Progenitor cell of endocrine pancreas (in vitro differentiated cells): ENCODE measurements at regions not wholly inside any gene's neighbourhood (a gene's known extent, or its start where the extent isn't known, plus 50 kb on each side); places are given as distances from the start of the nearest gene placed in this dataset.

Experiments used
- DNase-seq: peaks from one replicate; pipeline ENCODE4 v3.0.0; 2021; ENCODE audit warnings: low spot score; ENCODE audit not compliant: unreplicated experiment
- H3K27ac Mint-ChIP-seq: 2 replicates; pipeline ENCODE4 v1.8.0; 2021; ENCODE audit warnings: mild to moderate bottlenecking, moderate library complexity, mixed read lengths
- H3K27me3 Mint-ChIP-seq: 2 replicates; pipeline ENCODE4 v1.8.0; 2021; ENCODE audit warnings: mixed read lengths
- H3K36me3 Mint-ChIP-seq: 2 replicates; pipeline ENCODE4 v1.8.0; 2022; ENCODE audit warnings: mixed read lengths; ENCODE audit not compliant: insufficient read depth
- H3K4me1 Mint-ChIP-seq: 2 replicates; pipeline ENCODE4 v1.8.0; 2021; ENCODE audit warnings: low read depth, mixed read lengths
- H3K4me3 Mint-ChIP-seq: 2 replicates; pipeline ENCODE4 v1.8.0; 2021; ENCODE audit warnings: low read depth, mild to moderate bottlenecking, moderate library complexity, mixed read lengths
- H3K9me3 Mint-ChIP-seq: 2 replicates; pipeline ENCODE4 v1.8.0; 2021; ENCODE audit warnings: low read depth, mixed read lengths
- TF ChIP-seq, protein P1 (sequence below): fragments of 200-600 bp; sonication (generic); IDR thresholded peaks from one replicate; pipeline ENCODE4 v1.5.0; 2021; ENCODE audit warnings: antibody characterized with exemption, mild to moderate bottlenecking; ENCODE audit not compliant: unreplicated experiment

DNA sequence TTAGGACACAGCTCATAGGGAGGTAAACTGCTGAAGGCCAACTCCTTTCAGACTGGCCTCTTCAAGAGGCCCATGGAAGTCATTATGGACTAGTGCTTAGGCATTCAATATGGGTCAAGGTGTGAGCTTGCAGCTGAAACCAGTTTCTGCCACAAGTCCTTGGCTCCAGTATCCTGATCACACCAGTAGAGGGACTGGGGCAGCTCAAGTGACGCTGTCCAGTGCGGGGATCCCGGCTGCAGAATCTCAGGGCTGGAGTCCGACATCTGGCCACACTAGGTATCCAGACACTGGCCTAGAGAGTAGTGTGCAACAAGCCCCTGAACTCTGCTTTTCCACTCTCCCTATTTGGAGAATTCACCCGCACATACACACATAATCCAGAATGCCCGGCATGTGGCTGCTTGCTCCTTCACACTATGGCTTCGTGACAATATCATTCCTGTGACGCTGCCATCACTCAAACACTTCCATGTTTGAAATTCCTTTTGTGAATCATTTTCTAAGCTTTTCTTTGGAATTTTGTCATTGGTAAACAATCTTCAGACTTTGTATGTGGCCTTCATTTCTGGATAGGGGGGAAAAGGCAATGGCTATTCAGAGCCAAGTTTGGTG is 425.1 kb downstream of the EFNB2 start:
- Mint-ChIP-seq H3K4me3 (no peak overlapping the region), H3K4me1 (peaks cover 10% of the 10 kb centered on the region), H3K36me3 (no peaks in the 10 kb centered on the region), H3K27ac (no peak overlapping the region), H3K9me3 (no peaks in the 10 kb centered on the region), H3K27me3 (peaks cover 2% of the 10 kb centered on the region)
- no peak for DNase-seq
- TF ChIP-seq, protein P1, sequence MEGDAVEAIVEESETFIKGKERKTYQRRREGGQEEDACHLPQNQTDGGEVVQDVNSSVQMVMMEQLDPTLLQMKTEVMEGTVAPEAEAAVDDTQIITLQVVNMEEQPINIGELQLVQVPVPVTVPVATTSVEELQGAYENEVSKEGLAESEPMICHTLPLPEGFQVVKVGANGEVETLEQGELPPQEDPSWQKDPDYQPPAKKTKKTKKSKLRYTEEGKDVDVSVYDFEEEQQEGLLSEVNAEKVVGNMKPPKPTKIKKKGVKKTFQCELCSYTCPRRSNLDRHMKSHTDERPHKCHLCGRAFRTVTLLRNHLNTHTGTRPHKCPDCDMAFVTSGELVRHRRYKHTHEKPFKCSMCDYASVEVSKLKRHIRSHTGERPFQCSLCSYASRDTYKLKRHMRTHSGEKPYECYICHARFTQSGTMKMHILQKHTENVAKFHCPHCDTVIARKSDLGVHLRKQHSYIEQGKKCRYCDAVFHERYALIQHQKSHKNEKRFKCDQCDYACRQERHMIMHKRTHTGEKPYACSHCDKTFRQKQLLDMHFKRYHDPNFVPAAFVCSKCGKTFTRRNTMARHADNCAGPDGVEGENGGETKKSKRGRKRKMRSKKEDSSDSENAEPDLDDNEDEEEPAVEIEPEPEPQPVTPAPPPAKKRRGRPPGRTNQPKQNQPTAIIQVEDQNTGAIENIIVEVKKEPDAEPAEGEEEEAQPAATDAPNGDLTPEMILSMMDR = no peak

DNA sequence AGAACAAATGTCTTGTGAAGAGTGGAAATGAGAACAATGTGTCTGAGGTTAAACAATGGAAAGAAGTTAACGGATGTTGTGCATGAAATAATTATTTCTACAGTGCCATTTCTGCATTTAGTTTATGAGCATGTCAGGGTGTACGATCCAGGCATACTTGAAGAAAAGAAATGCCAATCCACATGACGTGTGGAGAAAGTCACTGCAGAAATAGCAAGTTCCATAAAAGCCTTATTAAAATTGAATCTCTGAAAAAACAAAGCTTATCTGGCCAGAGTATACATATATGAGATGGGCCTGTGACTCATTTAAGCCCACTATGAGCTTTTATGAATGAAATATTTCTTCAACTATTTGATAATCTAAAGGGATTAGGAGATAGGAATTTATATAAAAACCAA is 426.1 kb downstream of the EFNB2 start:
- no peak overlapping the region for H3K4me3 Mint-ChIP-seq
- peaks cover 12% of the 10 kb centered on the region for H3K4me1 Mint-ChIP-seq
- H3K9me3 Mint-ChIP-seq = no peaks in the 10 kb centered on the region
- no peak overlapping the region for H3K27ac Mint-ChIP-seq
- TF ChIP-seq, protein P1 = no peak
- no peak for DNase-seq
- H3K36me3 Mint-ChIP-seq = no peaks in the 10 kb centered on the region
- H3K27me3 Mint-ChIP-seq = peaks cover 2% of the 10 kb centered on the region

DNA sequence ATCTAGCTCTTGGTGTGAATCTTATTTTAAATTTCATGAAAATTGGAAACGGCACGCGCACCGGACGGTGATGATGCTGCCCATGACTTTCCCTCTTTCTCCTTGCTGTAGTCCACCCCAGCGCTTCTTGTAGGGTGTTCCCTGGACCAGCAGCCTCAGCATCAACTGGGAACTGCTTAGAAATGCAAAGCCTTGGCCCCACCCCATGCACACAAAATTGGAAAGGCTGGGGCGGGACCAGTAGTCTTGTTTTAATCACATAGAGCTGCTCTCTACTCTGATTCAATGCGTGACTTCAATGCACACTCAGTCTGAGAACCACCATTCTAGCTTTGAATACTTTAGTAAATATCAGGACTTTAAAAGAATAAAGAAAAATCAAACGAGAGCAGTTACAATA is 427.1 kb downstream of the EFNB2 start:
- TF ChIP-seq, protein P1 = no peak
- H3K36me3 Mint-ChIP-seq = no peaks in the 10 kb centered on the region
- H3K4me3 Mint-ChIP-seq = no peak overlapping the region
- H3K27ac Mint-ChIP-seq = no peak overlapping the region
- DNase-seq = no peak
- H3K9me3 Mint-ChIP-seq = peaks cover 3% of the 10 kb centered on the region
- peaks cover 17% of the 10 kb centered on the region for H3K4me1 Mint-ChIP-seq
- peaks cover 3% of the 10 kb centered on the region for H3K27me3 Mint-ChIP-seq

DNA sequence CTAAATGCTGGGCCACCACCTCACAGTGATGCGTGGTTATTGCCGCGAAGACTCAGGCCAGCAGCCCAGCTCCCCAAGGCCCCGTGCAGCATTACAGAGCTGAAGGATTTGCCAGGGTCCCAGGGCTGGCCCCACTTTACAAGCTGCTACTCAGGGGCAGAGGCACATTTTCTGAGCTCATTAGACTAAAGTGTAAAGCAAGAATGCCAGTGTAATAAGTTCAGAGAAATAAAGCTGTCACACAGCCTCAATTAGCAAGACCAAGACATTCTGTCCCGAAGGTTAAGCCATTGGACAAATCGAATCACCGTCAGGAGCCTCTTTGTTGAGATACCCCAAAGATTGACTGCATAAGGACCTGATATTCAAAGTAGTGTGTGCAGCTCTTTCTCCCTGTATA is 428.4 kb downstream of the EFNB2 start:
- H3K27me3 Mint-ChIP-seq = peaks cover 3% of the 10 kb centered on the region
- DNase-seq = no peak
- H3K4me1 Mint-ChIP-seq = peaks cover 17% of the 10 kb centered on the region
- H3K36me3 Mint-ChIP-seq = no peaks in the 10 kb centered on the region
- TF ChIP-seq, protein P1 = no peak
- H3K4me3 Mint-ChIP-seq = no peak overlapping the region
- H3K27ac Mint-ChIP-seq = no peak overlapping the region
- H3K9me3 Mint-ChIP-seq = peaks cover 3% of the 10 kb centered on the region

DNA sequence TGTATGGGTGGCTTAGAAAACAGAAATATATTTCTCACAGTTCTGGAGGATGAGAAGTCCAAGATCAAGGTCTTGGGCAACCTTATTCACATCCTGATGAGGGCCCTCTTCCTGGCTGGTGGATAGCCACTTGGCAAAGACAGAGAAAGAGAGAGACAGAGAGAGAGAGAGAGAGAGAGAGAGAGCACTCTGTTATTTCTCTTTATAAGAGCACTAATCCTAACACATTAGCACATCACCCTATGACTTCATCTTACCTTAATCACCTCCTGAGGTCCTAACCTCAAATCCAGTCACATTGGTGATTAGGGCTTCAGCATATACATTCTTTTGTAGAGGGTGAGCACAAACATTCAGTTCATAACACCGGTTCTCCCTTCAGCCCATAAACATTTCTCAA is 430.3 kb downstream of the EFNB2 start:
- peaks cover 31% of the 10 kb centered on the region for H3K4me1 Mint-ChIP-seq
- H3K27ac Mint-ChIP-seq = no peak overlapping the region

More for the DNA sequence above, 430.3 kb downstream of the EFNB2 start:
- H3K27me3 Mint-ChIP-seq = peaks cover 3% of the 10 kb centered on the region
- H3K9me3 Mint-ChIP-seq = peaks cover 3% of the 10 kb centered on the region
- no peaks in the 10 kb centered on the region for H3K36me3 Mint-ChIP-seq
- TF ChIP-seq, protein P1 = no peak
- DNase-seq = no peak
- no peak overlapping the region for H3K4me3 Mint-ChIP-seq
